Body of pancreas (tissue), 4 donors: ENCODE measurements at regions not wholly inside any gene's neighbourhood (a gene's known extent, or its start where the extent isn't known, plus 50 kb on each side); places are given as distances from the start of the nearest gene placed in this dataset.

ENCODE experiments used
- CTCF ChIP-seq, 7 experiments: fragments of 450-650 bp in 4 of 7; fragments of 200-600 bp in 3 of 7; sonication (generic) in 3 of 7; IDR thresholded peaks; one replicate each; pipeline ENCODE4 v1.5.1; 2016 to 2019; ENCODE audit warnings: antibody characterized with exemption in 7 of 7
- POLR2A ChIP-seq, 3 donors: fragments of 450-650 bp; IDR thresholded peaks; one replicate each; pipeline ENCODE4 v1.6.1; 2016; ENCODE audit warnings: antibody characterized with exemption in 3 of 3, mild to moderate bottlenecking in 2 of 3

GRCh38 chr2:216756435-216756834 is 61.1 kb upstream of the IGFBP5 start:
- TF ChIP-seq CTCF (IDR thresholded peaks at IDR 0.05) (no peak), POLR2A (IDR thresholded peaks at IDR 0.05) (no peak)
